Thymus (tissue), 11 donors: ENCODE measurements at regions not wholly inside any gene's neighbourhood (a gene's known extent, or its start where the extent isn't known, plus 50 kb on each side); places are given as distances from the start of the nearest gene placed in this dataset.

Experiments used
- DNase-seq, 9 donors: peaks; one replicate each; pipeline ENCODE4 v3.0.0-alpha.2; 2013; ENCODE audit warnings: low spot score in 9 of 9, low read depth in 6 of 9, missing footprints in 1 of 9
- H3K27ac ChIP-seq, 2 donors: one replicate each; pipeline ENCODE4 v1.5.1; 2013; ENCODE audit warnings: control low read depth in 1 of 2, low read depth in 1 of 2, low read length in 1 of 2, mild to moderate bottlenecking in 1 of 2, moderate library complexity in 1 of 2
- H3K27me3 ChIP-seq, 2 donors: one replicate each; pipeline ENCODE4 v1.5.1; 2013; ENCODE audit warnings: low read length in 1 of 2; ENCODE audit not compliant: control insufficient read depth in 2 of 2, insufficient read depth in 1 of 2
- H3K36me3 ChIP-seq, 2 donors: one replicate each; pipeline ENCODE4 v1.5.1; 2013; ENCODE audit warnings: low read length in 1 of 2, mild to moderate bottlenecking in 1 of 2, moderate library complexity in 1 of 2; ENCODE audit not compliant: control insufficient read depth in 2 of 2, insufficient read depth in 2 of 2
- H3K4me1 ChIP-seq, 2 donors: one replicate each; pipeline ENCODE4 v1.5.1; 2013; ENCODE audit warnings: low read length in 2 of 2; ENCODE audit not compliant: control insufficient read depth in 2 of 2, insufficient read depth in 2 of 2
- H3K4me3 ChIP-seq, 2 donors: one replicate each; pipeline ENCODE4 v1.5.1; 2013; ENCODE audit warnings: low read length in 2 of 2, control low read depth in 1 of 2, mild to moderate bottlenecking in 1 of 2
- H3K9me3 ChIP-seq, 2 donors: one replicate each; pipeline ENCODE4 v1.5.1; 2013; ENCODE audit warnings: low read length in 1 of 2, mild to moderate bottlenecking in 1 of 2; ENCODE audit not compliant: control insufficient read depth in 2 of 2, insufficient read depth in 1 of 2
- WGBS: extraction: QIAGEN DNeasy Blood & Tissue Kit; methylation state at CpG from one replicate; pipeline ENCODE4 v1.1.7; 2013; 5-methylcytosine and 5-hydroxymethylcytosine counted together
- donor health status: healthy.

DNA sequence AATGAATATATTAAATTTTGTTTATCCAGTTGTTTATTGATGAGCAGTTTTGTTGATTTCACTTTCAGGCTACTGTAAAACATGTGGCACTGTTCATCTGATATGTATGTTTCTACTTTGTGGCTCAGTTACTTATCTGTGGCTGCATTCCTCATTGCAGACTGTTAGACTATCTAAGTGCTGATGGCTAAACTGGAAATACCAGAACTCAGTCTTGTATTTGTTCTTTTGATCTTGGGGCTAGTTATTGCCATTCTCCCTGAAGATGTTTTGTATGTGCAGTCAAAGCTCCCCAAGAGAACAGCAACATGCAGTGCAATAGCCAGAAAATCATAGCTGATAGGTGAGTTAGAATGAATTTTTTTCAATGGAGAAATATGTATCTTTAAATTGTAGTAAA is 162.2 kb downstream of the GADD45G start:
- no peak overlapping the region for H3K4me3 ChIP-seq
- no peaks in the 10 kb centered on the region for H3K36me3 ChIP-seq
- no peak for DNase-seq
- H3K27me3 ChIP-seq = peaks cover 0 to 2% of the 10 kb centered on the region in 2 donors
- H3K4me1 ChIP-seq = no peaks in the 10 kb centered on the region
- peaks cover 0 to 3% of the 10 kb centered on the region in 2 donors for H3K9me3 ChIP-seq
- H3K27ac ChIP-seq = no peak overlapping the region

DNA sequence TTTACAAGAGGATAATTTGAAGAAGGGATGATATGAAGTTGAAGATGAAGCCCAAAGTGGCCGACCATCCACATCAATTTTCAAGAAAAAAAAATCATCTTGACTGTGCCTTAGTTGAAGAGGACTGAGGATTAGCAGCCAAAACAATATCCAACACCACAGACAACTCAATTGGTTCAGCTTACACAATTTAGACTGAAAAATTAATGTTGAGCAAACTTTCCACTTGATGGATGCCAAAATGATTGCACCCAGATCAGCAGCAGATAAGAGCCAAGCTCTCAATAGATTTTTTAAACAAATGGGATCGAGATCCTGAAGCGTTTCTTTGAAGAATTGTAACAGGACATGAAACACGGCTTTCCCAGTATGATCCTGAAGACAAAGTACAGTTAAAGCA is 163.2 kb downstream of the GADD45G start:
- peaks cover 0 to 3% of the 10 kb centered on the region in 2 donors for H3K9me3 ChIP-seq
- DNase-seq = no peak
- H3K27ac ChIP-seq = no peak overlapping the region
- no peak overlapping the region for H3K4me3 ChIP-seq
- H3K36me3 ChIP-seq = no peaks in the 10 kb centered on the region
- 97% methylated on average over 4 of the region's 4 CpGs for WGBS
- H3K4me1 ChIP-seq = no peaks in the 10 kb centered on the region
- H3K27me3 ChIP-seq = peaks cover 0 to 2% of the 10 kb centered on the region in 2 donors

DNA sequence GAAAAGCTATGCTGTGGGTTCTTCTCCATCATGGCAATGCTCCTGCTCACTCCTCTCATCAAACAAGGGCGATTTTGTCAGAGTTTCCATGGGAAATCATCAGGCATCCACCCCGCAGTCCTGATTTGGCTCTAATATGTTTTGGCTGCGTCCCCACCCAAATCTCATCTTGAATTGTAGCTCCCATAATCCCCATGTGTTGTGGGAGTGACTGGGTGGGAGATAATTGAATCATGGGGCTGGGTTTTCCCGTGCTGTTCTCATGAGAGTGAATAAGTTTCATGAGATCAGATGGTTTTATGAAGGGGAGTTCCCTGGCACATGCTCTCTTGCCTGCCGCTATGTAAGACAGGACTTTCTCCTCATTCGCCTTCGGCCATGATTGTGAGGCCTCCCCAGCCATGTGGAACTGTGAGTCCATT is 163.8 kb downstream of the GADD45G start:
- Histone ChIP-seq H3K27ac (no peak overlapping the region), H3K27me3 (peaks cover 0 to 2% of the 10 kb centered on the region in 2 donors), H3K36me3 (no peaks in the 10 kb centered on the region), H3K9me3 (peaks cover 0 to 3% of the 10 kb centered on the region in 2 donors), H3K4me1 (no peaks in the 10 kb centered on the region), H3K4me3 (no peak overlapping the region)
- no peak for DNase-seq
- 97% methylated on average over 7 of the region's 7 CpGs for WGBS

DNA sequence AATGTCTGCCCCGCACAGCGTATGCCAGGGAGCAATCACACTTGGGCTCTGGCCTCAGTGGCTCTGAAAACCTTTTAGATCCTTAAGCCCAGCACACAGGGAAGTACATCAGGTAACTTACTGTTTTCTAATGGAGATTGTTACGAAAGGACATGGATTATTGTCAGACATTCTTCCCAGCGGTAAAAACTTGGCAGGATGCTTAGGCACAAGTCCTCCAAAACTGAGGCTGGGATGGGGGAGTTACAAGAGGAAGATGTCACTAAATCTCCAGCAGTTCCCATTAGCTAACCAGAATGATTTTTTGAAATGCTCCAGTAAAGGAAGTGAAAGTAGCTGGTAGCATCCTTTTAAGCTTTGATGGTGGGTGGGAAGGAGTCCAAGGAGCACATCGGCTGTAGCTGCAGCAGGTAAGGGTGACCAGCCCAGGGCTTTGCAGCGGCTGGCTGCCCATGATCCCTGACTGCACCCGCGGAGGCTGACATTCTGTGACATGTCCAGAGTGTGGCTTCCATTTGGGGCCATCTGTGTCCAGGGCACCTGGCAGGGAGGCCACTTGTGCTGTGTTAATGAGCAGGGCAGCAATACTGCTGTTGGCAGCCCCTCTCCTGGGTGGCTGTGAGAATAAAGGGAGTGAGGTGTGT is 165.8 kb downstream of the GADD45G start:
- Histone ChIP-seq H3K4me1 (no peaks in the 10 kb centered on the region), H3K27ac (no peak overlapping the region), H3K27me3 (peaks cover 0 to 2% of the 10 kb centered on the region in 2 donors), H3K4me3 (no peak overlapping the region), H3K36me3 (no peaks in the 10 kb centered on the region), H3K9me3 (peaks cover 0 to 3% of the 10 kb centered on the region in 2 donors)
- no peak for DNase-seq
- 88% methylated on average over 8 of the region's 8 CpGs for WGBS

DNA sequence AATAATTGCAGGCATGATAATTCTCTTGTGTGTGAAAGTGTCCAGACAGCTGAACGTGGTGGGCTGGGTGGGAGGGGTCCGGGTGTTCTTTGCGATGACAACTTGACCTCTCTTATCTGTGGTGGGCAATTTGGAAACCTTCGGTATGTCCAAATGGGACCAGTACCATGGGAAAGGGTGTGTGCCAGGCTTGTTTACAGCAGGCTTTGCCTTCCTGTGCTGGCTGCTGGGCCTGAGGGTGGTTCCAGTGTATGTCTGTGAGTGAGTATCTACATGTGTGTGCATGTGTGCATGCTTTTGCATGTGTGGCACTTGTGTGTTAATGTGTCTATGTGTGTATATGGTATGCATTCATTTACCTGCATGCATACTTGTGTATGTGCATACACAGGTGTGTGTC is 166.4 kb downstream of the GADD45G start:
- WGBS = 97% methylated on average over 4 of the region's 4 CpGs
- H3K27me3 ChIP-seq = peaks cover 0 to 2% of the 10 kb centered on the region in 2 donors
- H3K9me3 ChIP-seq = peaks cover 0 to 3% of the 10 kb centered on the region in 2 donors
- no peak for DNase-seq
- no peak overlapping the region for H3K27ac ChIP-seq
- no peak overlapping the region for H3K4me3 ChIP-seq
- no peaks in the 10 kb centered on the region for H3K36me3 ChIP-seq
- H3K4me1 ChIP-seq = no peaks in the 10 kb centered on the region

DNA sequence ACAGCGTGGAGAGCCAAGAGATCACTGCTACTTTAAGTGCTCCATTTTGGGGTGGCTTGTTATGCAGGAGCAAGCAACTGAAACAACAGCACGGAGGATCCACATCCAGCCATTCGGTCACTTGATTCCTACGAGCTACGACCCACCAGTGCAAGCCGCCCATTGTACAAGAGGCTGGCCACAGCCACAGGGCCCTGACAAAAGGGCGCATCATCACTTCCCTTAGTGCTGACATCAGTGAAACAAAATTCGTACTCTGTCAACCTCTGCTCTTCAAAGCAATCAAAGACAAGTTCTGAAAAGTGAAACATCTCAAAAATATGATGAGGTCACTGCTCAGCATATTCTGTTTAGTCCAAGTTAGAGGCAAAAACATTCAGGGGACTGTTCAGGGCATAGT is 168.4 kb downstream of the GADD45G start:
- DNase-seq = no peak
- 97% methylated on average over 8 of the region's 8 CpGs for WGBS
- no peak overlapping the region for H3K27ac ChIP-seq

DNA sequence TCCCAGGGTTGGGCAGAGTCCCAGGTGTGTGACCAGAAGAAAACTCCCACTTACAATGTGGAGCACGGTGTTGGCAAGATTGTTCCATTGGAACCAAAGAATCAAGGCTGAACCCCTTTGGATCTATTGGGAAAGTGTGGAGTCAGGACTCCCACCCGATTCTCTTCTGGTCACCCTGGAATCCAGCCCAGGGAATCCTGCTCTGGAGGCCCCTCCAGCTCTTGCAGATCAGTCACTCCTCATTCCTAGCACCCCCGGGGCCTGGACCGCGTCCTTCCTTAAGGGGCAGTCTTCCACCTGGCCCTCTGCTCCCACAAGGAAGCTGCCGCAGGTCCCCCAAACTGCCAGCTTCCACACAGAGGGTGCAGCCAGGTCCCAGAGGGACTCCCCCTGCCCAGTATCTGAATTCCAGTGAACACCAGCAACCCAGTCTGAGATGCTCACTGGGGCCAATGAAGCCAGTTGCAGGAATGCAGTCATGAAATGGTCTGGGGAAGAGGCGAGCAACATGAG is 170.1 kb downstream of the GADD45G start:
- no peaks in the 10 kb centered on the region for H3K36me3 ChIP-seq
- over 99% methylated on average over 7 of the region's 7 CpGs for WGBS
- peaks cover 0 to 3% of the 10 kb centered on the region in 2 donors for H3K9me3 ChIP-seq
- peaks cover 0 to 2% of the 10 kb centered on the region in 2 donors for H3K27me3 ChIP-seq
- no peak overlapping the region for H3K27ac ChIP-seq
- H3K4me3 ChIP-seq = no peak overlapping the region
- DNase-seq = no peak
- H3K4me1 ChIP-seq = no peaks in the 10 kb centered on the region

More for the DNA sequence above, 168.4 kb downstream of the GADD45G start:
- H3K4me1 ChIP-seq = no peaks in the 10 kb centered on the region
- H3K9me3 ChIP-seq = peaks cover 0 to 3% of the 10 kb centered on the region in 2 donors
- no peak overlapping the region for H3K4me3 ChIP-seq
- peaks cover 0 to 2% of the 10 kb centered on the region in 2 donors for H3K27me3 ChIP-seq
- H3K36me3 ChIP-seq = no peaks in the 10 kb centered on the region

DNA sequence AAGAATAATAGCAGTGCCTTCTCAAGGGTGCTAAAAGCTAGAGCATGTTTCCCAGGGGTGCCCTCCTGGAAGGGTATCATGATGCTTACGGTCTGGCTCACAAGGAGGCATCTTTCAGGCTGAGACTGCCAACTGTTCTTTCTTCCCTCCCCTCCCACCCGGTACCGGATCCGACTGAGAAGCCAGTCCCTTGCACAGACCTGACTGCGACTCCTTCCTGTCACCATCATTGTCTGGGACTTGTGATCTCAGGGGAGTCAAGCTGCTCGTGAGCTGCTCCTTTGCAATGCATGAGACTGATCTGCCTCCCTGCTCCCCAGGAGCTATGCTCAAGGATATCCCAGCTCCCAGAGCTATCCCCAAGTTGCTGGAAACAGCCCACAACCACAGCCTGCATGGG is 170.8 kb downstream of the GADD45G start:
- DNase-seq = no peak
- H3K9me3 ChIP-seq = peaks cover 0 to 3% of the 10 kb centered on the region in 2 donors
- no peak overlapping the region for H3K4me3 ChIP-seq
- H3K27me3 ChIP-seq = peaks cover 0 to 2% of the 10 kb centered on the region in 2 donors
- WGBS = 96% methylated on average over 6 of the region's 6 CpGs
- H3K27ac ChIP-seq = no peak overlapping the region
- H3K4me1 ChIP-seq = no peaks in the 10 kb centered on the region
- H3K36me3 ChIP-seq = no peaks in the 10 kb centered on the region

DNA sequence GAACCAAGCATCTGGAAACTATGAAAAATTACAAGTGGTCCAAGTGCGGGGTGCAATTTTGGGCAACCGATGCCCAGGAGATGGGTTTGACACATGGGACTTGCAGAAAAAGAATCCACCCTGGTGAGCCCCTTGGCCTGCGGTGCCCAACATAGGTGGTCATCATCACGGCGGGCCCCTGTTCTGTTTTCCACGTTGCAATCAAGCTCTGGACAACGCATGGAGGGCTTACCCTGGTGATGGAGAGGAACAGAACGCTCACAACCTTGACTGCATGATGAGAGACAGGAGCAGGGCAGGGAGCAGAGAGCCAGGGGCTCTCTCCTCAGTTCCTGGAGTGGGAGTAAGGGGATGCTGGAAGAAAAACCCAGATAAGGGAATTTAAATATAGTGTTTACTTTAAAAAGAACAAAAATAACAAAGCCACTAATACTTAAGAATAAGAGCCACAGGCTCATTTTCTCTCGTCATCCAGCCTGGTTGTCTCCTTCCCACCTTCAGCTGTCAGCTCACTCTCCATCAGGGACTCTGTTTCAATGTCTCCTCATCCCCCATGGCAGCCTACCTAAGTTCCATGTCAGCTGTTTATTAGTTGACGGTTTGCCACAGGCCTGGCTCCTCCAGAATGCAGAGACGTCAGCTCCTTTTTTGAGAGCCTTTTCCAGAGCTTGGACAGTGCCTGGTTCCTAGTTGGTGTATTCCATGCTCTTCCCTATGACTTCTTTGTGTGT is 172.1 kb downstream of the GADD45G start:
- H3K27me3 ChIP-seq = peaks cover 0 to 2% of the 10 kb centered on the region in 2 donors
- no peak overlapping the region for H3K4me3 ChIP-seq
- no peak overlapping the region for H3K27ac ChIP-seq
- no peaks in the 10 kb centered on the region for H3K9me3 ChIP-seq
- no peak for DNase-seq
- no peaks in the 10 kb centered on the region for H3K36me3 ChIP-seq
- peaks cover 0 to 6% of the 10 kb centered on the region in 2 donors for H3K4me1 ChIP-seq
- WGBS = 92% methylated on average over 11 of the region's 11 CpGs
